Vagina (tissue), 2 donors: ENCODE measurements at regions not wholly inside any gene's neighbourhood (a gene's known extent, or its start where the extent isn't known, plus 50 kb on each side); places are given as distances from the start of the nearest gene placed in this dataset.

Experiments
- DNase-seq, 2 donors: peaks; one replicate each; pipeline ENCODE4 v3.0.0-alpha.2; 2017; ENCODE audit errors: extremely low spot score in 2 of 2
- H3K27ac ChIP-seq: fragments of 200-600 bp; sonication (generic); one replicate; pipeline ENCODE4 v1.5.1; 2019
- H3K27me3 ChIP-seq: fragments of 200-600 bp; sonication (generic); one replicate; pipeline ENCODE4 v1.5.1; 2019
- H3K36me3 ChIP-seq, 2 donors: fragments of 200-600 bp; sonication (generic); one replicate each; pipeline ENCODE4 v1.5.1; 2017 to 2019
- H3K4me1 ChIP-seq: fragments of 200-600 bp; sonication (generic); one replicate; pipeline ENCODE4 v1.5.1; 2019
- H3K4me3 ChIP-seq, 2 donors: fragments of 200-600 bp; sonication (generic); 1 replicate in 1 of 2; 2 replicates in 1 of 2; pipeline ENCODE4 v1.5.1; 2016 to 2019
- H3K9me3 ChIP-seq: fragments of 200-600 bp; sonication (generic); one replicate; pipeline ENCODE4 v1.5.1; 2019
- CTCF ChIP-seq, 3 experiments: fragments of 450-650 bp in 2 of 3; fragments of 200-600 bp in 1 of 3; sonication (generic) in 1 of 3; IDR thresholded peaks; one replicate each; pipeline ENCODE4 v1.5.1; 2017 to 2019; ENCODE audit warnings: antibody characterized with exemption in 3 of 3, mild to moderate bottlenecking in 2 of 3, moderate library complexity in 2 of 3
- POLR2A ChIP-seq, 2 donors: fragments of 450-650 bp; IDR thresholded peaks; one replicate each; pipeline ENCODE4 v1.6.1; 2017; ENCODE audit warnings: antibody characterized with exemption in 2 of 2, mild to moderate bottlenecking in 2 of 2, moderate library complexity in 2 of 2
- POLR2AphosphoS5 ChIP-seq, 2 donors: sonication (generic); formaldehyde crosslinking; IDR thresholded peaks; one replicate each; pipeline ENCODE4 v1.9.0; 2017; ENCODE audit warnings: antibody characterized with exemption in 2 of 2, mild to moderate bottlenecking in 2 of 2, low read depth in 1 of 2; ENCODE audit not compliant: insufficient read depth in 1 of 2
- intact Hi-C: fragments of 100-400 bp; cut with DNase I; formaldehyde crosslinking; loops from one replicate; pipeline ENCODE4 v1.15.1; 2023

GRCh38 chr12:78316631-78317468 lies 486.2 kb downstream of the NAV3 start:
- no peak for TF ChIP-seq CTCF (IDR thresholded peaks at IDR 0.05)
- TF ChIP-seq POLR2A (IDR thresholded peaks at IDR 0.05): no peak
- no peak for TF ChIP-seq POLR2AphosphoS5 (IDR thresholded peaks at IDR 0.05; ENCODE audit: insufficient read depth in 1 of 2, low read depth in 1 of 2)
- Histone ChIP-seq H3K9me3 (no peaks in the 10 kb centered on the region), H3K4me1 (no peaks in the 10 kb centered on the region), H3K36me3 (no peaks in the 10 kb centered on the region), H3K4me3 (no peak overlapping the region), H3K27me3 (no peaks in the 10 kb centered on the region), H3K27ac (no peak overlapping the region)
- no peak for DNase-seq
- intact Hi-C loops: no loop called here

- no peak for DNase-seq
- no peaks in the 10 kb centered on the region for H3K27me3 ChIP-seq
- H3K27ac ChIP-seq: no peak overlapping the region
- no peak overlapping the region for H3K4me3 ChIP-seq
- no peaks in the 10 kb centered on the region for H3K9me3 ChIP-seq
- H3K36me3 ChIP-seq: no peaks in the 10 kb centered on the region
- intact Hi-C loops: no loop called here
- H3K4me1 ChIP-seq: no peaks in the 10 kb centered on the region
- TF ChIP-seq POLR2AphosphoS5 (IDR thresholded peaks at IDR 0.05; ENCODE audit: insufficient read depth in 1 of 2, low read depth in 1 of 2): no peak
- no peak for TF ChIP-seq CTCF (IDR thresholded peaks at IDR 0.05)
- no peak for TF ChIP-seq POLR2A (IDR thresholded peaks at IDR 0.05)
Measured at GRCh38 chr12:78321696-78322095, 491.0 kb downstream of the NAV3 start.

GRCh38 chr12:78323226-78323625 lies 492.5 kb downstream of the NAV3 start:
- no peaks in the 10 kb centered on the region for H3K9me3 ChIP-seq
- H3K36me3 ChIP-seq: no peaks in the 10 kb centered on the region
- DNase-seq: no peak
- no peak for TF ChIP-seq CTCF (IDR thresholded peaks at IDR 0.05)
- TF ChIP-seq POLR2AphosphoS5 (IDR thresholded peaks at IDR 0.05; ENCODE audit: insufficient read depth in 1 of 2, low read depth in 1 of 2): no peak
- no peak for TF ChIP-seq POLR2A (IDR thresholded peaks at IDR 0.05)
- no peaks in the 10 kb centered on the region for H3K4me1 ChIP-seq
- intact Hi-C loops: no loop called here
- no peaks in the 10 kb centered on the region for H3K27me3 ChIP-seq
- no peak overlapping the region for H3K27ac ChIP-seq
- no peak overlapping the region for H3K4me3 ChIP-seq

GRCh38 chr12:78324234-78324633 lies 493.5 kb downstream of the NAV3 start:
- DNase-seq: no peak
- Histone ChIP-seq H3K27me3 (no peaks in the 10 kb centered on the region), H3K36me3 (no peaks in the 10 kb centered on the region), H3K27ac (no peak overlapping the region), H3K4me1 (no peaks in the 10 kb centered on the region), H3K9me3 (no peaks in the 10 kb centered on the region), H3K4me3 (no peak overlapping the region)
- intact Hi-C loops: no loop called here
- TF ChIP-seq POLR2AphosphoS5 (IDR thresholded peaks at IDR 0.05; ENCODE audit: insufficient read depth in 1 of 2, low read depth in 1 of 2): no peak
- TF ChIP-seq POLR2A (IDR thresholded peaks at IDR 0.05): no peak
- no peak for TF ChIP-seq CTCF (IDR thresholded peaks at IDR 0.05)

GRCh38 chr12:78328524-78328923 lies 497.8 kb downstream of the NAV3 start:
- no peak for TF ChIP-seq CTCF (IDR thresholded peaks at IDR 0.05)
- no peak for TF ChIP-seq POLR2AphosphoS5 (IDR thresholded peaks at IDR 0.05; ENCODE audit: insufficient read depth in 1 of 2, low read depth in 1 of 2)
- intact Hi-C loops: no loop called here
- no peaks in the 10 kb centered on the region for H3K4me1 ChIP-seq

More at GRCh38 chr12:78328524-78328923, 497.8 kb downstream of the NAV3 start:
- H3K36me3 ChIP-seq: no peaks in the 10 kb centered on the region
- H3K9me3 ChIP-seq: no peaks in the 10 kb centered on the region
- no peak overlapping the region for H3K27ac ChIP-seq
- no peaks in the 10 kb centered on the region for H3K27me3 ChIP-seq
- no peak for DNase-seq
- no peak overlapping the region for H3K4me3 ChIP-seq
